Neural crest cell (in vitro differentiated cells): ENCODE measurements at regions not wholly inside any gene's neighbourhood (a gene's known extent, or its start where the extent isn't known, plus 50 kb on each side); places are given as distances from the start of the nearest gene placed in this dataset.

Experiments used
- DNase-seq: peaks from one replicate; pipeline ENCODE4 v3.0.0; 2021; ENCODE audit warnings: low read depth, mixed read lengths, low spot score
- H3K27ac Mint-ChIP-seq: one replicate; pipeline ENCODE4 v1.8.0; 2021; ENCODE audit warnings: mild to moderate bottlenecking, mixed read lengths; ENCODE audit not compliant: unreplicated experiment
- H3K27me3 Mint-ChIP-seq: 2 replicates; pipeline ENCODE4 v1.8.0; 2021; ENCODE audit warnings: low read depth, mild to moderate bottlenecking, mixed read lengths
- H3K36me3 Mint-ChIP-seq: 2 replicates; pipeline ENCODE4 v1.8.0; 2021; ENCODE audit warnings: low read depth, mild to moderate bottlenecking, mixed read lengths
- H3K4me1 Mint-ChIP-seq: 2 replicates; pipeline ENCODE4 v1.8.0; 2021; ENCODE audit warnings: mixed read lengths
- H3K4me3 Mint-ChIP-seq: one replicate; pipeline ENCODE4 v1.8.0; 2021; ENCODE audit warnings: mild to moderate bottlenecking, mixed read lengths
- H3K9me3 Mint-ChIP-seq: 2 replicates; pipeline ENCODE4 v1.8.0; 2021; ENCODE audit warnings: mixed read lengths
- TF ChIP-seq, protein P1 (sequence below): fragments of 200-600 bp; sonication (generic); conservative IDR thresholded peaks from 2 replicates; pipeline ENCODE4 v1.5.0; 2021; ENCODE audit warnings: antibody characterized with exemption, mild to moderate bottlenecking

DNA sequence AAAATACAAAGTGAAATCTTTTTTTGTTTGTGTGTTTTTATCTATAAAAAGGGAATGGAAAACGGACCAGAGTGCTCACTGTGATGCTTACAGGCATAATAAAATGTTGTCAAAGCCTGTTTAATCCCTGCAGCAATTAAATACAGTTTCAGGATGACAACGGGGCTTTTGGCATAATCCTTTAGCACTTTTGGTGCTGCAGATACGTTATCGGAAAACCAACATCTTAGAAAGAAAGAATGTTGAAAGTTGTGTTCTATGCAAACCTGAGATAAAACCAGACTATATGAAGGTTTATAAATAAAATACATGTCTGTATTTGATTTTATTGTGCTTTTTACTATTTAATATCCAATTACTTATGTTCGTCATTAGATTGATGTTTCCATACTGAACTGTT, 307.4 kb upstream of the DAB2 start:
- no peaks in the 10 kb centered on the region for H3K9me3 Mint-ChIP-seq
- H3K4me3 Mint-ChIP-seq = no peak overlapping the region

DNA sequence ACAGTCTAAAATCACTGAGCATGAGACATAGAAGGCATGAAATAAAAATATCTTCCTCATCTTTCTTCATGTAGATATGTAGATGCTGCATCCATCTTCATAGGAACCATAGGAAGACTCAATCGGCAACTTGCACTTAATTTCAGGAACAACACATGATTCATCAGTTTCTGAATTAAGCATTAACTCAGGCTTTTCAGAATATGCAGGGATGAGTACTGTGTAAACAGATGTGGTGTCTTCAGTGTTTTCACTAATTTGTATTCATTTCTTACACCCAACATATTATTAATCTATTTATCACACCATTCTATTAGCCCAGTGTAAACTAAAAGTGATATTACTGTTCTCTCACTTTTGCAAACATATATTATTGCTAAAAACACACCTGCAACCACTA, 305.9 kb upstream of the DAB2 start:
- H3K27me3 Mint-ChIP-seq = no peaks in the 10 kb centered on the region

More for the DNA sequence above, 307.4 kb upstream of the DAB2 start:
- no peaks in the 10 kb centered on the region for H3K27me3 Mint-ChIP-seq
- H3K4me1 Mint-ChIP-seq = no peaks in the 10 kb centered on the region
- no peak overlapping the region for H3K27ac Mint-ChIP-seq
- no peaks in the 10 kb centered on the region for H3K36me3 Mint-ChIP-seq
- TF ChIP-seq, protein P1, sequence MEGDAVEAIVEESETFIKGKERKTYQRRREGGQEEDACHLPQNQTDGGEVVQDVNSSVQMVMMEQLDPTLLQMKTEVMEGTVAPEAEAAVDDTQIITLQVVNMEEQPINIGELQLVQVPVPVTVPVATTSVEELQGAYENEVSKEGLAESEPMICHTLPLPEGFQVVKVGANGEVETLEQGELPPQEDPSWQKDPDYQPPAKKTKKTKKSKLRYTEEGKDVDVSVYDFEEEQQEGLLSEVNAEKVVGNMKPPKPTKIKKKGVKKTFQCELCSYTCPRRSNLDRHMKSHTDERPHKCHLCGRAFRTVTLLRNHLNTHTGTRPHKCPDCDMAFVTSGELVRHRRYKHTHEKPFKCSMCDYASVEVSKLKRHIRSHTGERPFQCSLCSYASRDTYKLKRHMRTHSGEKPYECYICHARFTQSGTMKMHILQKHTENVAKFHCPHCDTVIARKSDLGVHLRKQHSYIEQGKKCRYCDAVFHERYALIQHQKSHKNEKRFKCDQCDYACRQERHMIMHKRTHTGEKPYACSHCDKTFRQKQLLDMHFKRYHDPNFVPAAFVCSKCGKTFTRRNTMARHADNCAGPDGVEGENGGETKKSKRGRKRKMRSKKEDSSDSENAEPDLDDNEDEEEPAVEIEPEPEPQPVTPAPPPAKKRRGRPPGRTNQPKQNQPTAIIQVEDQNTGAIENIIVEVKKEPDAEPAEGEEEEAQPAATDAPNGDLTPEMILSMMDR = no peak
- DNase-seq = no peak

DNA sequence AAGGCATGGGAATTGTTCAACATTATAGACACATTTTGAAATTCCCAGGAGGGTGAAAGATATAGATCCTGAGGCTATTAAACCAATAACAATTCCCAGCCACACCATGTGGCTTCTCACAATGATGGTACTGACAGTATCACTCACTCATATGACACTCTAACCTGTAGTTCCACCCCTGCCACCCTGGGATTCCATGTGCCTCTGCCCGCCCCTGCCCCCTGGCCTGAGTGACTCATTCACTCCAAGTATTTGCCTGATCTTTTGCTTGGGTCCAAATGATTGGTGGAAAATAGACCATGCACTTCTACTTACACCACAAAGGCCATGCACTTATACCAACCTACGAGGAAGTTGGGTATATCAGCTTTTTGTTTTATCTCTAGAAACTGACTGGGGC, 305.2 kb upstream of the DAB2 start:
- Mint-ChIP-seq H3K36me3 (no peaks in the 10 kb centered on the region), H3K27ac (no peak overlapping the region), H3K4me1 (no peaks in the 10 kb centered on the region), H3K9me3 (no peaks in the 10 kb centered on the region), H3K4me3 (no peak overlapping the region), H3K27me3 (no peaks in the 10 kb centered on the region)
- TF ChIP-seq, protein P1 = no peak
- DNase-seq = no peak

More for the DNA sequence above, 305.9 kb upstream of the DAB2 start:
- Mint-ChIP-seq H3K4me3 (no peak overlapping the region), H3K36me3 (no peaks in the 10 kb centered on the region), H3K4me1 (no peaks in the 10 kb centered on the region), H3K9me3 (no peaks in the 10 kb centered on the region), H3K27ac (no peak overlapping the region)
- no peak for DNase-seq
- TF ChIP-seq, protein P1 = no peak

DNA sequence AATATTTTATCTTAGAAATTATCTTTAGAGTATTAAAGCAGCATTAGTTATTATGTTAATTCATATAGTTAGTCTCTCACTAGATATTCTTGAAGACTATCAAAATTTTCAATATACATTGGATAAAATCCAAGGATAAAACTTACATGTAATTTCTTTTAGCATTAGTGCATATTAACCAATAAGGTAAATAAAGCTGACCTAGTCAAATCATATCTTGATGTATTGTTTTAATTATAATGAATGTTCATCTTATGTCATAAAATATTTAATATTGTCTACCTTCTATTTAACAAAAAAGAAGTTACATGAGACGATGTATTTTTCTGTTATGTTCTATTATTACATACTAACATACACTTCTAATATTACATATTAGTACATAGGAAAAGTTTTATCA, 301.7 kb upstream of the DAB2 start:
- Mint-ChIP-seq H3K27me3 (no peaks in the 10 kb centered on the region), H3K36me3 (no peaks in the 10 kb centered on the region), H3K27ac (no peak overlapping the region), H3K4me1 (no peaks in the 10 kb centered on the region), H3K9me3 (peaks cover 4% of the 10 kb centered on the region), H3K4me3 (no peak overlapping the region)
- DNase-seq = no peak
- TF ChIP-seq, protein P1 = no peak

DNA sequence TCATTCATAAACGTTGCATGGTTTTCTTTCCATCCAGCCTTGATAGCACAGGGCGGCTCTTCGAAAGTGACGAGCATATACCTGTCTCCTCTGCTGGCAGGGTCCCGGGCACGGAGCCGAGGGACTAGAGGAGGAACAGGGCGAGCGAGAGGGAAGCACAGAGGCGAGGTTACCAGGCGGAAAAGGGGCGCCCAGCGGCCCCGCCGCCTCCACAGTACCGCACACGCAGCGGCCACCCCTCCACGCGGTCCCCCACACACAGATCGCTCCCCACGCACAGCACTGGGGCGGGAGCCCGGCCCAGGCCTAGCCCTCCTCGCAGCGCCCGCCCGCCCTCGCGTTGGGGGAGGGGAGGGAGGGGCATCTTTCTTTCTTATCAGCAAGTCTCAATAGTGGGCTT, 296.6 kb upstream of the DAB2 start:
- Mint-ChIP-seq H3K9me3 (peaks cover 4% of the 10 kb centered on the region), H3K36me3 (no peaks in the 10 kb centered on the region), H3K27ac (no peak overlapping the region), H3K4me1 (no peaks in the 10 kb centered on the region), H3K27me3 (no peaks in the 10 kb centered on the region), H3K4me3 (no peak overlapping the region)
- no peak for DNase-seq
- TF ChIP-seq, protein P1 = no peak

DNA sequence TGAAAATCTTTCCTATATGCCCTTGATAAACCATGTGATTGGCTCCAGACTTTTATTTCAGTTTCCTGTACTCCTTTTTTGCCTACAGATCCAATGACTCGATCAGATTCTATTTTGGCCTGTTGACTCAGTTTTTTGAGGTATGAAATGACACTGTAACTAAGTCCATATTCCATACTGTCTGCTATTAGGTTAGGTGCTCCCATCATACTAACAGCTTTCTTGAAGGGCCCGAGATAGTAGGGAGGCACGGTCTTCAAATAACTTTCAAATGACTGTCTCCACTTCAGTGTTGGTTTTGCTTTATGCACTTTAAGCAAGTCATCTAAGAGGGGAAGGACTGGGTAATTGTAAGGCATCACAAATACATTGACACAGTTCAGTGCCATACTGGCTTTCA, 295.4 kb upstream of the DAB2 start:
- no peaks in the 10 kb centered on the region for H3K36me3 Mint-ChIP-seq
- TF ChIP-seq, protein P1 = no peak

More for the DNA sequence above, 295.4 kb upstream of the DAB2 start:
- no peak overlapping the region for H3K4me3 Mint-ChIP-seq
- H3K9me3 Mint-ChIP-seq = peaks cover 4% of the 10 kb centered on the region
- H3K27ac Mint-ChIP-seq = no peak overlapping the region
- no peak for DNase-seq
- no peaks in the 10 kb centered on the region for H3K4me1 Mint-ChIP-seq
- no peaks in the 10 kb centered on the region for H3K27me3 Mint-ChIP-seq
